AG09319 (cell line): ENCODE measurements at regions not wholly inside any gene's neighbourhood (a gene's known extent, or its start where the extent isn't known, plus 50 kb on each side); places are given as distances from the start of the nearest gene placed in this dataset.

Experiments used
- DNase-seq: peaks from one replicate; pipeline ENCODE4 v3.0.0-alpha.2; 2010; ENCODE audit warnings: low read depth; ENCODE audit errors: extremely low read depth
- CTCF ChIP-seq: IDR thresholded peaks from 2 replicates; pipeline ENCODE4 v1.5.1; 2011; ENCODE audit warnings: low read depth, mild to moderate bottlenecking, inconsistent platforms, low read length, moderate library complexity

- TF ChIP-seq CTCF, result no peak
- no peak for DNase-seq
These were observed 76.9 kb upstream of the NRXN1 start for GRCh38 chr2:51108794-51109193.

GRCh38 chr2:51107841-51108240, 75.9 kb upstream of the NRXN1 start:
- no peak for TF ChIP-seq CTCF
- DNase-seq, result no peak

GRCh38 chr2:51105811-51106210, 73.9 kb upstream of the NRXN1 start:
- TF ChIP-seq CTCF, result no peak
- no peak for DNase-seq

GRCh38 chr2:51103205-51103604, 71.3 kb upstream of the NRXN1 start:
- no peak for TF ChIP-seq CTCF
- DNase-seq, result no peak

GRCh38 chr2:51093016-51093415, 61.1 kb upstream of the NRXN1 start:
- TF ChIP-seq CTCF, result no peak

GRCh38 chr2:51085420-51086068, 53.6 kb upstream of the NRXN1 start:
- DNase-seq, result no peak
- no peak for TF ChIP-seq CTCF

More at GRCh38 chr2:51093016-51093415, 61.1 kb upstream of the NRXN1 start:
- DNase-seq, result no peak

- no peak for DNase-seq
- TF ChIP-seq CTCF, result no peak
These were observed 52.8 kb upstream of the NRXN1 start for GRCh38 chr2:51084750-51085149.
